MM.1S (cell line): ENCODE measurements at regions not wholly inside any gene's neighbourhood (a gene's known extent, or its start where the extent isn't known, plus 50 kb on each side); places are given as distances from the start of the nearest gene placed in this dataset.

Source experiments
- DNase-seq: peaks from one replicate; pipeline ENCODE4 v3.0.0-alpha.2; 2015
- H2AFZ ChIP-seq: fragments of 300-600 bp; sonication (generic); 2 replicates; pipeline ENCODE4 v1.6.0; 2016; ENCODE audit warnings: antibody characterized with exemption, low read length
- H3F3A ChIP-seq: fragments of 300-600 bp; sonication (generic); 2 replicates; pipeline ENCODE4 v1.6.1; 2016; ENCODE audit warnings: mild to moderate bottlenecking, antibody characterized with exemption, low read length, moderate library complexity, mixed read lengths; ENCODE audit not compliant: insufficient read depth
- H3K27ac ChIP-seq: fragments of 300-600 bp; sonication (generic); 2 replicates; pipeline ENCODE4 v1.5.1; 2016; ENCODE audit warnings: mild to moderate bottlenecking, low read length
- H3K27me3 ChIP-seq: fragments of 300-600 bp; sonication (generic); replicated peaks from 2 replicates; pipeline ENCODE4 v1.6.0; 2016; ENCODE audit warnings: low read length; ENCODE audit not compliant: insufficient read depth
- H3K36me3 ChIP-seq: fragments of 300-600 bp; sonication (generic); replicated peaks from 2 replicates; pipeline ENCODE4 v1.6.1; 2016; ENCODE audit warnings: mild to moderate bottlenecking, low read length, mixed read lengths; ENCODE audit not compliant: insufficient read depth
- H3K4me1 ChIP-seq: fragments of 300-600 bp; sonication (generic); 2 replicates; pipeline ENCODE4 v1.6.1; 2016; ENCODE audit warnings: low read length, mixed read lengths
- H3K4me2 ChIP-seq: fragments of 300-600 bp; sonication (generic); 2 replicates; pipeline ENCODE4 v1.6.0; 2016; ENCODE audit warnings: low read depth, low read length
- H3K4me3 ChIP-seq: fragments of 300-600 bp; sonication (generic); 2 replicates; pipeline ENCODE4 v1.5.1; 2016; ENCODE audit warnings: low read length, mixed read lengths
- H3K79me2 ChIP-seq: fragments of 300-600 bp; sonication (generic); 2 replicates; pipeline ENCODE4 v1.6.1; 2016; ENCODE audit warnings: mixed run types, low read length, mixed read lengths
- H3K9ac ChIP-seq: fragments of 300-600 bp; sonication (generic); 2 replicates; pipeline ENCODE4 v1.6.1; 2016; ENCODE audit warnings: low read length, mixed read lengths
- H3K9me2 ChIP-seq: fragments of 300-600 bp; sonication (generic); replicated peaks from 2 replicates; pipeline ENCODE4 v1.6.1; 2016; ENCODE audit warnings: mild to moderate bottlenecking, low read length, mixed read lengths; ENCODE audit not compliant: insufficient read depth
- H3K9me3 ChIP-seq: fragments of 300-600 bp; sonication (generic); replicated peaks from 2 replicates; pipeline ENCODE4 v1.6.1; 2016; ENCODE audit warnings: mild to moderate bottlenecking, low read length, mixed read lengths; ENCODE audit not compliant: insufficient read depth
- H4K20me1 ChIP-seq: fragments of 300-600 bp; sonication (generic); 2 replicates; pipeline ENCODE4 v1.6.1; 2016; ENCODE audit warnings: mild to moderate bottlenecking, low read length, moderate library complexity, mixed read lengths; ENCODE audit not compliant: insufficient read depth
- EZH2 ChIP-seq: fragments of 300-600 bp; sonication (generic); optimal IDR thresholded peaks from 2 replicates; pipeline ENCODE3; 2017; ENCODE audit warnings: low read depth, mild to moderate bottlenecking, antibody characterized with exemption, low read length, mixed read lengths
- EZH2phosphoT487 ChIP-seq: fragments of 300-600 bp; sonication (generic); IDR thresholded peaks from 2 replicates; pipeline ENCODE4 v1.6.1; 2018; ENCODE audit warnings: antibody characterized with exemption, low read length
- TF ChIP-seq, protein P1 (sequence below): fragments of 300-600 bp; sonication (generic); IDR thresholded peaks from 2 replicates; pipeline ENCODE4 v1.5.1; 2016; ENCODE audit warnings: antibody characterized with exemption, low read length, mixed read lengths

DNA sequence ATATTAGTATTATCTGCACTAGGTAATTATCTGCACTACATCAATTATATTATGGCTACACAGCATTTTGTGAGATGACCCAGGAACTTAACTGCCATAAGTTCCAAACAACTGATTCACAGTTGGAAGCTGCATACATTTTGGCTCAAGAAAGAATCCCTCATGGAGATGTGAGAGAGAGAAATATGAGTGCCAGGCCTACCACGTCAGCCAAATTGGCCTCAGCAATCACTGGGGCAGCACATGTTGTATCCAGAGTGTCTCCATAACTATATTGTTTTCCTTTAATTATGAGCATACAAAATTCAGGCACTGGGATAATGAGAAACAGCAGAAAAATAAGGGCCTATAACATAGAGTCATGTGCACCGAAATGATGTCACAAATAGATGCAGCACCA lies 174.2 kb upstream of the DMD start:
- Histone ChIP-seq H3K79me2 (no peaks in the 10 kb centered on the region), H2AFZ (no peak overlapping the region), H3K27ac (no peak overlapping the region), H3K4me3 (no peak overlapping the region), H3K27me3 (no peaks in the 10 kb centered on the region), H3K4me1 (no peaks in the 10 kb centered on the region), H3K4me2 (no peak overlapping the region), H3K9me2 (no peaks in the 10 kb centered on the region), H3F3A (no peaks in the 10 kb centered on the region), H3K9me3 (no peaks in the 10 kb centered on the region), H3K9ac (no peak overlapping the region), H3K36me3 (no peaks in the 10 kb centered on the region), H4K20me1 (no peaks in the 10 kb centered on the region)
- DNase-seq: no peak
- TF ChIP-seq EZH2phosphoT487: no peak
- TF ChIP-seq EZH2: no peak
- TF ChIP-seq, protein P1, sequence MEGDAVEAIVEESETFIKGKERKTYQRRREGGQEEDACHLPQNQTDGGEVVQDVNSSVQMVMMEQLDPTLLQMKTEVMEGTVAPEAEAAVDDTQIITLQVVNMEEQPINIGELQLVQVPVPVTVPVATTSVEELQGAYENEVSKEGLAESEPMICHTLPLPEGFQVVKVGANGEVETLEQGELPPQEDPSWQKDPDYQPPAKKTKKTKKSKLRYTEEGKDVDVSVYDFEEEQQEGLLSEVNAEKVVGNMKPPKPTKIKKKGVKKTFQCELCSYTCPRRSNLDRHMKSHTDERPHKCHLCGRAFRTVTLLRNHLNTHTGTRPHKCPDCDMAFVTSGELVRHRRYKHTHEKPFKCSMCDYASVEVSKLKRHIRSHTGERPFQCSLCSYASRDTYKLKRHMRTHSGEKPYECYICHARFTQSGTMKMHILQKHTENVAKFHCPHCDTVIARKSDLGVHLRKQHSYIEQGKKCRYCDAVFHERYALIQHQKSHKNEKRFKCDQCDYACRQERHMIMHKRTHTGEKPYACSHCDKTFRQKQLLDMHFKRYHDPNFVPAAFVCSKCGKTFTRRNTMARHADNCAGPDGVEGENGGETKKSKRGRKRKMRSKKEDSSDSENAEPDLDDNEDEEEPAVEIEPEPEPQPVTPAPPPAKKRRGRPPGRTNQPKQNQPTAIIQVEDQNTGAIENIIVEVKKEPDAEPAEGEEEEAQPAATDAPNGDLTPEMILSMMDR: no peak

DNA sequence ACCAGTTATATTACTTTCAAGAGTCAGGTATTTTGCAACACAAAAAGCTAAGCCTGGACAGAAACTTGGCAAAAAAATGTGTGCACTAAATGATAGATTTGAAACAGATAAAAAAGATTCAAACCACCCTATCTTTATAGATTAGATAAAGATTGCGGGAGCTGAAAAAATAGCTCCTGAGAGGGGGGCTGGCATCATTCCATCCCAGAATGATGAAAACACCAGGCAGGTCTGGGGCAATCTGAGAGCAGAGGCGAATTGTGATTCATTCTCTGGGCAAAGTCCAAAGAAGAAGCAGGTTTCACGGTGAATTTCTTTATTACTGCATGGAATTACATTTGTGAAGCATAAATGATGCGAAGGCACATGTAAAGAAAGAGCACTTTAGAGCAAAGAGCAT lies 168.5 kb upstream of the DMD start:
- Histone ChIP-seq H4K20me1 (no peaks in the 10 kb centered on the region), H3F3A (no peaks in the 10 kb centered on the region), H3K4me3 (no peak overlapping the region), H3K36me3 (no peaks in the 10 kb centered on the region), H3K79me2 (no peaks in the 10 kb centered on the region), H3K27ac (no peak overlapping the region), H3K4me2 (no peak overlapping the region), H3K9me2 (no peaks in the 10 kb centered on the region), H3K9me3 (no peaks in the 10 kb centered on the region), H3K27me3 (no peaks in the 10 kb centered on the region), H3K9ac (no peak overlapping the region), H2AFZ (no peak overlapping the region), H3K4me1 (no peaks in the 10 kb centered on the region)
- DNase-seq: no peak
- TF ChIP-seq EZH2phosphoT487 (no peak), EZH2 (no peak)
- TF ChIP-seq, protein P1: no peak

DNA sequence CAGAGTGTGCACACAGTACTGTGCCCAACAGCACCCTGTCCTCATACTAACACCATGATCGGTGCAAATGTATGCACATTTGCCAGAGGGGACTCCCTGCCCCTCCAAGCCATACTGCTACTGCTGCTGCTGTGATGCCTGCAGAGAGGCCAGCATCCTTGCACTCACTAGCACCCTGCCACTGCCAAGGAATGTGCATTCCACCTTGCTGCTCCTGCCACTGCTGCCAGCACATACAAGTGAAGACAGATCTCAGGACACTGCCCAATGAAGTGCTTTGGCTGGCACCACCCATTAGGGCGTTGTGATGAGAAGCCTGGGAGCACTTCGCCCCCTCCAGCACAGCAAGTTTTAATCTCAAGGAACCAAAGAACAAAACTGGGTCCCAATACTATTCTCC lies 146.3 kb upstream of the DMD start:
- Histone ChIP-seq H3K4me3 (no peak overlapping the region), H3K4me2 (no peak overlapping the region), H2AFZ (no peak overlapping the region), H3K4me1 (no peaks in the 10 kb centered on the region), H3K79me2 (no peaks in the 10 kb centered on the region), H3K9me3 (no peaks in the 10 kb centered on the region), H4K20me1 (no peaks in the 10 kb centered on the region), H3K27me3 (no peaks in the 10 kb centered on the region), H3K36me3 (no peaks in the 10 kb centered on the region), H3K9me2 (no peaks in the 10 kb centered on the region), H3K9ac (no peak overlapping the region), H3F3A (no peaks in the 10 kb centered on the region), H3K27ac (no peak overlapping the region)
- TF ChIP-seq, protein P1: no peak
- TF ChIP-seq EZH2 (no peak), EZH2phosphoT487 (no peak)
- no peak for DNase-seq
